Limb (tissue), 2 donors: ENCODE measurements at regions not wholly inside any gene's neighbourhood (a gene's known extent, or its start where the extent isn't known, plus 50 kb on each side); places are given as distances from the start of the nearest gene placed in this dataset.
"Not testable (repeated sequence)": the region's sequence is repeated elsewhere in the genome, so short reads cannot be mapped to it uniquely, and the experiment has no call there.

Experiments
- DNase-seq, 2 donors: peaks; one replicate each; pipeline ENCODE4 v3.0.0-alpha.2; 2016; ENCODE audit errors: extremely low spot score in 2 of 2

GRCh38 chr13:81871751-81872325, 1530.9 kb upstream of the SPRY2 start:
- DNase-seq, result not testable (repeated sequence)

GRCh38 chr13:81848291-81848690, 1507.4 kb upstream of the SPRY2 start:
- no peak for DNase-seq

- DNase-seq, result no peak
Observed at GRCh38 chr13:81846771-81847170, 1505.8 kb upstream of the SPRY2 start.

- DNase-seq, result no peak
Observed at GRCh38 chr13:81821259-81821658, 1480.3 kb upstream of the SPRY2 start.

GRCh38 chr13:81800433-81800832, 1459.5 kb upstream of the SPRY2 start:
- DNase-seq, result no peak

- DNase-seq, result no peak
Observed at GRCh38 chr13:81795710-81796109, 1454.8 kb upstream of the SPRY2 start.

- DNase-seq, result no peak
Observed at GRCh38 chr13:81791641-81792040, 1450.7 kb upstream of the SPRY2 start.

- no peak for DNase-seq
Observed at GRCh38 chr13:81781471-81781870, 1440.5 kb upstream of the SPRY2 start.

- peak in 1 of 2 donors; percentile 16 for DNase-seq
Observed at GRCh38 chr13:81779876-81780275, 1439.0 kb upstream of the SPRY2 start.

- no peak for DNase-seq
Observed at GRCh38 chr13:81778350-81778749, 1437.4 kb upstream of the SPRY2 start.

- no peak for DNase-seq
Observed at GRCh38 chr13:81773263-81773662, 1432.3 kb upstream of the SPRY2 start.

GRCh38 chr13:81771951-81772350, 1431.0 kb upstream of the SPRY2 start:
- DNase-seq, result no peak

- DNase-seq, result no peak
Observed at GRCh38 chr13:81770868-81771505, 1430.1 kb upstream of the SPRY2 start.

GRCh38 chr13:81762449-81762848, 1421.5 kb upstream of the SPRY2 start:
- no peak for DNase-seq

GRCh38 chr13:81760316-81760715, 1419.4 kb upstream of the SPRY2 start:
- DNase-seq, result no peak

- no peak for DNase-seq
Observed at GRCh38 chr13:81757348-81757970, 1416.5 kb upstream of the SPRY2 start.

- no peak for DNase-seq
Observed at GRCh38 chr13:81745391-81745790, 1404.5 kb upstream of the SPRY2 start.

- DNase-seq, result no peak
Observed at GRCh38 chr13:81738364-81738763, 1397.4 kb upstream of the SPRY2 start.

GRCh38 chr13:81726037-81726726, 1385.3 kb upstream of the SPRY2 start:
- DNase-seq, result no peak

GRCh38 chr13:81722456-81722855, 1381.5 kb upstream of the SPRY2 start:
- DNase-seq, result no peak

- DNase-seq, result no peak
Observed at GRCh38 chr13:81721400-81721799, 1380.5 kb upstream of the SPRY2 start.

GRCh38 chr13:81714513-81714912, 1373.6 kb upstream of the SPRY2 start:
- DNase-seq, result no peak
